RWPE1 (cell line): ENCODE measurements at regions not wholly inside any gene's neighbourhood (a gene's known extent, or its start where the extent isn't known, plus 50 kb on each side); places are given as distances from the start of the nearest gene placed in this dataset.

Experiments used
- CTCF ChIA-PET: fragments of 350-600 bp; sonication (Branson Sonifier 250); formaldehyde crosslinking; extraction: SDS; loops from one replicate; lab custom pipeline; 2021; lab: Yijun Ruan, JAX
- POLR2A ChIA-PET: fragments of 400-600 bp; formaldehyde crosslinking; extraction: SDS; loops from one replicate; lab custom pipeline; 2020; ENCODE audit warnings: antibody characterized with exemption; ENCODE audit not compliant: low non-redundant PET; lab: Yijun Ruan, JAX
- DNase-seq: peaks from one replicate; pipeline ENCODE4 v3.0.0; 2012; ENCODE audit warnings: low spot score
- H3K27ac ChIP-seq: fragments of 450-650 bp; 2 replicates; pipeline ENCODE4 v1.5.1; 2017
- CTCF ChIP-seq: fragments of 450-650 bp; conservative IDR thresholded peaks from 2 replicates; pipeline ENCODE4 v1.5.1; 2017; ENCODE audit warnings: low read depth, mild to moderate bottlenecking

GRCh38 chr1:184260382-184260781, 126.4 kb upstream of the C1orf21 start:
- TF ChIP-seq CTCF = no peak
- ChIA-PET CTCF (interaction anchor here (0.7 to 0.9 kb wide), 2 partner anchors 11 to 404 kb away, joined by 3 to 4 read pairs; no protein-coding TSS in a partner anchor), POLR2A (no interaction called here)
- no peak for DNase-seq
- no peak overlapping the region for H3K27ac ChIP-seq

GRCh38 chr1:184262109-184262508, 124.7 kb upstream of the C1orf21 start:
- no peak for DNase-seq
- ChIA-PET POLR2A (no interaction called here), CTCF (no interaction called here)
- no peak overlapping the region for H3K27ac ChIP-seq
- no peak for TF ChIP-seq CTCF

DNA sequence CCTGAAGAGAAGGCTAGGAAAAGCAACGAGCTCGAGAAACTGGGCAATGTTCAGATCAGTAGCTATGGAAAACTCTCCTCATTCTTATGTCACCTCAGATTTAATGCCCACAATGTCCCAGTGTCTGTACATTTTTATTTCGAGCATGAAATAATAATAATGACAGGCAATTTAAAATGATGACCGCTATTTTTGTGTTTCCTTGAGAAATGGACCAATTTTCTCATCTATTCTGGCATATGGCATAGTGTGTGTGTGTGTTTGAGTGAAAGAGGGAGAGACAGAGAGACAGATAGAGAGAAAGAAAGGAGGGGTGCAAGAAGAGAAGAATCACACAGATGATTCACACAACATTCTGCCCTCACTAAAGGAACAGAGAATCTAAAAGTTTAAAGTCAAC, 119.1 kb upstream of the C1orf21 start:
- ChIA-PET POLR2A (no interaction called here), CTCF (no interaction called here)
- no peak for TF ChIP-seq CTCF
- no peak for DNase-seq
- no peak overlapping the region for H3K27ac ChIP-seq

- TF ChIP-seq CTCF = no peak
- ChIA-PET CTCF (no interaction called here), POLR2A (no interaction called here)
- no peak overlapping the region for H3K27ac ChIP-seq
- DNase-seq = no peak
Observed at GRCh38 chr1:184270556-184270955, 116.3 kb upstream of the C1orf21 start.

GRCh38 chr1:184272175-184272866, 114.5 kb upstream of the C1orf21 start:
- POLR2A ChIA-PET = no interaction called here
- CTCF ChIA-PET = no interaction called here
- H3K27ac ChIP-seq = no peak overlapping the region
- no peak for TF ChIP-seq CTCF
- DNase-seq = no peak

DNA sequence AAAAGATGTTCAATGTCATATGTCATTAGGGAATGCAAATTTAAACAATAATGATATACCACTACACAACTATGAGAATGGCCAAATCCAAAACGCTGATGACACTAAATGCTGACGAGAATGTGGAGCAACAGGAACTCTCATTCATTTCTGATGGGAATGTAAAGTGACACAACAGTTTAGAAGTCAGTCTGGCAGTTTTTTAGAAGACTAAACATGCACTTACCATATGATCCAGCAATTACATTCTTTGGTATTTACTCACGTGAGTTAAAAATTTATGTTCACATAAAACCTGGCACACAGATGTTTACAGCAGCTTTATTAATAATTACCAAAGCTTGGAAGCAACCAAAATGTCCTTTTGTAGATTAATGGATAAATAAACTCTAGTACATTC, 110.4 kb upstream of the C1orf21 start:
- no peak for TF ChIP-seq CTCF
- H3K27ac ChIP-seq = no peak overlapping the region
- no peak for DNase-seq
- ChIA-PET POLR2A (no interaction called here), CTCF (no interaction called here)
